GM18868 (cell line): ENCODE measurements at regions not wholly inside any gene's neighbourhood (a gene's known extent, or its start where the extent isn't known, plus 50 kb on each side); places are given as distances from the start of the nearest gene placed in this dataset.
"Not testable (repeated sequence)": the region's sequence is repeated elsewhere in the genome, so short reads cannot be mapped to it uniquely, and the experiment has no call there.

Experiments
- ATAC-seq: cut with Tn5 transposase; IDR thresholded peaks from one replicate; pipeline ENCODE4 v1.9.1; 2021; ENCODE audit warnings: mild to moderate bottlenecking, moderate library complexity; ENCODE audit not compliant: unreplicated experiment

DNA sequence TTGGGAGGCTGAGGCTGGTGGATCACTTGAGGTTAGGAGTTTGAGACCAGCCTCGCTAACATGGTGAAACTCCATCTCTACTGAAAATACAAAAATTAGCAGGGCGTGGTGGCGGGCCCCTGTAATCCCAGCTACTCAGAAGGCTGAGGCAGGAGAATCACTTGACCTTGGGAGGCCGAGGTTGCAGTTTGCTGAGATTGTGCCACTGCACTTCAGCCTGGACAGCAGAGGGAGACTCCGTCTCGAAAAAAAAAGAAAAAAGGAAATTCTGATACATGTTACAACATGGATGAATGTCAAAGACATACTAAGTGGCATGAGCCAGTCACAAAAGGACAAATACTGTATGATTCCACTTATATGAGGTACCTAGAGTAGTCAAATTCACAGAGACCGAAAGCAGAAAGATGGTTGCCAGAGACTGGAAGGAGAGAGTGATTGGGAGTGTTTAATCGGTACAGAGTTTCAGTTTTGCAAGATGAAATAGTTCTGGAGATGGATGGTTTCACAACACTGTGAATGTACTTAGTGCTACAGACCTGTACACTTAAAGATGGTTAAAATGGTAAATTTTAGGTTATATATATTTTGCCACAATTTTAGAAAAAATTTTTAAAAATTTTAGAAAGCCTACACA, 92.3 kb downstream of the BLID start:
- ATAC-seq: no peak

DNA sequence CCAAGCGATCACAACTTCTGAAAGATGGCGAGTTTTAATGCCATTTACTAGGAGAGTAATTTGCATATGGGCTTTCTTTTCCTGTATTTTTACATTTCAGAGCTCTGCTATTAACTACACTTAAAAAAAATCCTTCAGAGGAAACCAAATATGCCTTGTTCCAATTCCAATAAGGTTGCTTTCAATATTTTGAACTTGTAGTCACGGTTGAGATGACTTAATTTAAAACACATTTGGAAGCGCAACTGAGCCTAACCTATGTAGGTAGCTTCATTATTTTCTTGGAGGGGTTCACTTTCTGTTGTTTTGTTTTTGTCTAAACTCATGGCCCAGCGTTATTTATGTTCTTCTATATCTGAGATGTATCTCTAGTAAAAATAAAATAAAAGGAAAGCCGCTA, 93.4 kb downstream of the BLID start:
- no peak for ATAC-seq

DNA sequence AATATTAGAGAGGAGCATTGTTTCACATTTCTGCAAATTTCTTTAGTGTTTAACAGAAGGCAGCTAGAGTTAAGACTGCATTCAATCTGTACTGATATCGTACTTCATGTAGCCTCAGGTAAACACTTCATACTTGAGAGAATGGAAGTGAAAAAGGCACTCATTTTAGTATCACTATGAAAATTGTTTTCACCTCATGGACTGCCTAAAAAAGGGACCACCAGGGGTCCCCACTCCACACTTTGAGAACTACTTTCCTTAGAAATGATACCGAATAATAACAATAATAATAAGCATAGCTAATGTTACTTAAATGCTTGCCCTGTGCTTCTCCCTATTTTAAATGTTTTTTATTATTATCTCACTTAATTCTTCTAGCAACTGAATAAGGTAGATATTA, 95.1 kb downstream of the BLID start:
- no peak for ATAC-seq

DNA sequence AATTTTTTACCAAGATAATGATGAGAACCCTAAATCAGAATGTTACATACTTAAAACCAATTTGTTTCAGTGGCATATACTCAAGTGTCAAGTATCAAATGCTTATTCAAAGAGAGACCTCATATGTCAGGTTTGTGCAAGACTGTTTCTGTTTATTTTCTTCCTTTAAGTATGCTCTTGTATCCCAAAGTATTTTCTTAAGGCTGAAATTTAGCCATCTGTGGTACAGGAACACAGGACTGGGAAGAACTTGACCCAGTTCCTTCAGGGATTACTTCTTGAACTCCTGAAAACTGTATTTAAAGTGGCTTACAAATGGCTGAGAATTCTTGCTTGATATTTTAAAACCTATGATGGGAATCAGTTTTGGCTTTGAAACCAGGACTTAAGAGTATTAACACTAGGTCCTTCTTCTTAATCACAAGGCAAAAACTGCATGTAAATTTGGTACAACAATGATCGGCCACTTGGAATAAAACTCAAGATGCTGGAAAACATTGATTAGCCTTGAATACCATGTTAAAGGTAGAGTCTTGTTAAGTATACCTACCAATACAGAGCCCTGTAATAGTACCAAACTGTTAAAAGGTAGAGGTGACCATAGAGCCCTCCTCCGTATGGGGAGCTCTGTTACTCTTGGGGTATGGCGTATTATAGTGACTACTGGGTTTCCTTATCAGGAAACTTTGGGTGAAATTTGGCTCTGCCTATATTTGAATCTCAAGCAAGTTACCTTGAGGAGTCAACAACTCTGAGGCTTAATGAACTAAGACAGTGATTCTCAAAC, 95.9 kb downstream of the BLID start:
- ATAC-seq: no peak

DNA sequence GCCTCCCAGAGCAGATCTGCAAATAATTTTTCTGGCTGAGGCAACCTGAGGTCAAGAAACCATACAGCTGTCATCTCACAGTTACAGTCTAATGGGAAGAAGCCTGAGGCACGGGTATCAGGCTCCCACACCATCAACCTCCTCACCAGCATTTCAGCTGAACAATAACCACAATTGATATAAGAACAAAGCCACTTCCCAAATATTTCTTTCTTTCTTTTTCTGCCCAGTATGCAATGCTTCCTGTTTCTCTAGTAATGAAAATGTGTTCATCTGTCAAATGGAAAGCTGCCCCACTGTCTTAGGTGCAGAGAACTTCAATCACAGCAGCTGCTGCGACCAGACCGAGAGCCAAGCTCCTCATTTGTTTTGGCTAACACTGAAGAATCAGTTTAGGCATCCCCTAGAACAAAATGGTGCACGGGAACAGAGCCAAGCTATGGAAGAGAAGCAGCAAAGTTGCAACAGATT, 108.4 kb downstream of the BLID start:
- no peak for ATAC-seq

DNA sequence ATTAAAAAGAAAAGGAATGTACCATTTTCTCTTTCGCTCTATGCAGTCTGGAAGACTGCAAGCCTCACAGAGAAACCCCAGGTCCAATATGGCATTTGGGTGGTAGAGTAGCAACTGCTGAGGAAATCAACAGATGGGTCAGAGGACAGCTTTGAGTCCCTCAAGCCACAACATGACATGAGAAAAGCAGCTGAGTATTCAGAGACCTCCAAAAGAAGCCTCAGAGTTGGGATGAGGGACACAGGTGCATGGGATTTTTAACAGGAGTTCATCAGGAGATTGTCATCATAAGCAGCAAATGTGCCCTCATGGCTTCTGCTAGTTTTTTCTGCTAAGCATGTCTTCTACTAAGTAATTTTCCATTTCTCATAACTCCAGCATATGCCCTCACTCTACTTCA, 111.6 kb downstream of the BLID start:
- ATAC-seq: no peak

DNA sequence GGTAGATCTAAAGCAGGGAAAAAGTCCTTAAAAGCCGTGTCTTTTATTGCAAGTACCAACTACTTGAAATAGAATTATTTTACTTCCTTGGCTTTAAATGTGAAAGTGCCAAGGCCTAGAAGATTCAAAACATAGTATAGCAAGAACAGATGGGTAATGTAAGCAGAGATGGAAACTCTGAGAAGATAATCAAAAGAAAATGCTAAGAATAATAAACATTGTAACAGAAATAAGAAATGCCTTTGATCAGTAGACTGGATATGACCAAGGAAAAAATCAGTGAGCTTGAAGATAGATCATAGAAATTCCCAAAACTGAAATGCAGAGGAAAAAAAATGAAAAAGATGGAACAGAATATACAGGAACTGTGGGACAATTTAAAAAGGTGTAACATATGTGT, 113.1 kb downstream of the BLID start:
- ATAC-seq: no peak

DNA sequence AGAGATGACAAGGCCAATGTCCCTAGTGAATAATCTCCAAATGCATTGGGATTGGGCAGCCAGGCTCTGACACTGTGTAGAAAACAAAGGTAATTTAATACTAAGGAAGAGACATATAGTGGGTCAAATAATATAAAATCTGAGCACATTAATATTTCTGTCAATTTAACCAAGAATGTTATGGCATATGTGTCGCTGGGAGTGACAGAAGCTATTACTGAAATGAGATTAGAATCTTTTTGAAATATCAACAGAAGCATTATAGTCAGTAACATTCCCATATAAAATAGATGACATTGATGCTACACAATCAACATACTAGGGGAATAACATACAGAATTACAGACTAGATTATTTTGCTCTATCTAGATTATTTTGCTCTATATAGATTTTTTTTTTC, 114.0 kb downstream of the BLID start:
- no peak for ATAC-seq

DNA sequence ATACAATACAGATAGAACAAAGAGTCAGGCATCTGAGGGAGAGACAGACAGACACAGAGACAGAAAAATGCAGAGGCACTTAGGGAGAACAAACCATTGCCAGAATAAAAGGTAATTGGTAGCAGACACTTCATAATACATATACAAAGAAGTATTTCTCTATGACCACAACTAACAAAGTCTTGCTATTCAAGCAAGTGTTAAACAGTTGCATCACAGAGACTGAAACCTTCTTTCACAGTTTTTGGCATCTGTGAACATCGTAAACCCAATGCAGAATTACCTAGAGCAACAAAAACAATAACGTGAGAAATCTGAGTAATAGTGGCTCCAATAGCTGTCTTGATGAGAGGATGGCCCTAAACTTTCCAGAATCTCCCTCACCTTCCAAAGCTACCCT, 116.4 kb downstream of the BLID start:
- ATAC-seq: no peak

DNA sequence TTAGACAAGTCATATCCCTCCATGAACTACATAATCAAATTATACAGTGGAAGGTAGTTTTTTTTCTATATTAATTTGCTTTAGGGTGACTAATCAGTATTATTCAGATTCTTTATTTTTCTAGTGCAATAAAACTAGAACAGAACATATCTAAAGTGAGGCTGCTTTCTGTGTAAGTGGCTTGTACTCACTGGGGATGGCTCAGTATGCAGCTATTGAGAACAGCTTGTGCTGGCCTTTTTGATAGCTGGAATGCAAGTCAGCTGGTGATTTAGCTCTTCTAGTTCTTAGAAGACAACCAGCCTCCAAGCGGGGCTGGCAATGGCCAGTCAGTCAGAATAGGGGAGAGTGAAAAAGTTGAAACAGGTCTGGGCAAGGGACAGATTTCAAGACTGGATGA, 119.4 kb downstream of the BLID start:
- ATAC-seq: no peak

DNA sequence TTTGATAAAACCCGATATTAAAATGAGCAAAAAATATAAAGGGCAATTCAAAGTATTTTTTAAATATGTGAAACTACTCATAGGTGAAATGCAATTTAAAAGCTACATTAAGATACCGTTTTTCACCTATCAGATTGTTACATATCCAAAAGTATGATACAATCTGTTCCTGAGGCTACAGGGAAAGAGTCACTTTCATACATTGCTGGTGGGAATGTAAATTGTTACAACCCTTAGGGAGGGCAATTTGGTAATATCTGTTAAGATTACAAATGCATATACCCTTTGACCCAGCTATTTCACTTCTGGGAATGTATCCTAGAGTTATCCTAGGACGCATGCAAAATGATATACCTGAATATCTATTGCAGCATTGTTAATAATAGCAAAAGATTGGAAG, 132.1 kb downstream of the BLID start:
- ATAC-seq: no peak

DNA sequence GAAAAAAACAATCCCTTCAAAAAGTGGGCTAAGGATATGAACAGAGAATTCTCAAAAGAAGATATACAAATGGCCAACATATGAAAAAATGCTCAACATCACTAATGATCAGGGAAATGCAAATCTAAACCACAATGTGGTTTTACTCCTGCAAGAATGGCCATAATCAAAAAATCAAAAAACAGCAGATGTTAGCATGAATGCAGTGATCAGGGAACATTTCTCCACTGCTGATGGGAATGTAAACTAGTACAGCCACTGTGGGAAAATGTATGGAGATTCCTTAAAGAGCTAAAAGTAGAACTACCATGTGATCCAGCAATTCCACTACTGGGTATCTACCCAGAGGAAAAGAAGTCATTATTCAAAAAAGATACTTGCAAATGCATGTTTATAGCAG, 138.1 kb downstream of the BLID start:
- not testable (repeated sequence) for ATAC-seq

DNA sequence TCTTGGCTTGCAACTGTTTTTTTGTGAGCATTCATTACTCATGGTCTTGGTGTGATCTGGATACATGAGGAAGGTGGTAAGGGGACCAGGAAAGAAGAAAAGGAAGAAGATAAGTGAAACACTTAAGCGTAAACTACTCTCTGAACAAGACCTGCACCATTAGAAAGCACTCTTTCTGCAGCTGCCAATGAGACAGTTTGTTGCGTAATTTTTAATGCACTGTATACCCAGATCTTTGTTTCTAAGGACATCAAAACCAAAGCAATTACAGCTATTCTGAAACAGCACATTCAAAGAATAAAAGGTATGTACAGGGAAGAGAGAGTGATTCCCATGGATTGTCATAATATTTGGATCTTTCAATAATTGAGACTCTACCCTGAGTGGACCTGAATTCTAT, 147.4 kb downstream of the BLID start:
- no peak for ATAC-seq

DNA sequence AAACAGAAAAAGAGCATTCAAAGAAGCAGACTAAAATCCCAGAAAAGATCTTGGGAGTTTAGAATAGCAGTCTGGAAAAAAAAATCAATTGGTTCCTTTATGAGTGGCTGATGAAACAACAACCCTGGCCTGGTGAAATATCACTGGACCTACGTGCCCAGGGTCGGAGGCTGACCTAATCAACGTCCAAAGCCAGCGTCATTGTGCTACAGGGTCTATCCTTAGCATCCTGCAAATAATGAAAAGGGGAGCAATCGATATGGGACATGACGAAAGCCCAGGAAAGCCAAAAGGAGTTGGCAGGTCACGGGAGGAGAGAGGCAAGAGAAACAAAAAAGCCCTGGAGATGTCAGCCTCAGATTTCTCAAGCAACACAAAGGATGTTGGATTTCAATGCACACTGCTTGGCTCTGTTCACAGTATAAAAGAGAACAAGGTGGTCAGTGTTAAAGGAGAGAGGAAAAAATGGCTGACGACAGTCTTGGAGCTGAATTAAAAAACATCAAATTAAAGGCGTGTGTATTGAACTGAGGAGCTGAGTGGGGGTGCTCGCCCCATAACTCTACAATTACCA, 148.8 kb downstream of the BLID start:
- ATAC-seq: no peak

DNA sequence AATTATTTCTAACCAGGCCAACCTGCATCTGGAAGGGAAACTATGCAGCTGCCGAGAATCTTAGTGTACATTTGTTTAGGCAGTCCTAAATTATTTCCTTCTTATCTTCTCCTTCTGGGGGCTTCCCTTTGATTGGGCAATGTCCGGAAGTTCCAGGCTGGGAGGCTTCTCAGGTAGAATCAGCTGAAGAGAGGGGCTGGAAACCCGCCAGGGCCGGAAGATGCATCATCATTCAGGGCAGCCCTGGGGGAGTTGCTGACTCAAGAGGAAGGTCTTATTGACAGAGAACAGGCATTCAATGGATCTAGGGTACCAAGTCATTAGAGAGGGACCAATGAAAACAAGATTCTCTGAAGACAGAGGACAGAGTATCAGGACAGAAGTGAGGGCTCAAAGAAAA, 150.7 kb downstream of the BLID start:
- ATAC-seq: no peak

DNA sequence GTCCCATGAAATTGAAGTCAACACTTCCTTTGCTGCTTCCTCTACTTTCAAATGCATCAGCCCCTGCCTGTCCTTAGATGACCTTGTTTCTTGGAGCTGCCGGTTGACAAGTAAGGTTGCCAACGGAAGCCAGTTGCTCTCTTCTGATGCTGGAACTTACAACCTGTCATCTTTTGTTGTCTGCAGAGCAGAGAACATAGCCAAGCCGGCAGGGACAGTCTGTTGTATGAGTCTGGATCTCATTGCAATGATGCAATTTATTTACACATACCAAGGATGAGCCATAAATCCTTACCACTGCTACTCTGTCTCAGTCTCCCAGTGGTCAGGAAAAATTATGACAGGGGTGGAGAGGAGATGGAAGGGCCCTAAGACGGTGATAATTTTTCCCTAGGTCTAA, 151.4 kb downstream of the BLID start:
- no peak for ATAC-seq

DNA sequence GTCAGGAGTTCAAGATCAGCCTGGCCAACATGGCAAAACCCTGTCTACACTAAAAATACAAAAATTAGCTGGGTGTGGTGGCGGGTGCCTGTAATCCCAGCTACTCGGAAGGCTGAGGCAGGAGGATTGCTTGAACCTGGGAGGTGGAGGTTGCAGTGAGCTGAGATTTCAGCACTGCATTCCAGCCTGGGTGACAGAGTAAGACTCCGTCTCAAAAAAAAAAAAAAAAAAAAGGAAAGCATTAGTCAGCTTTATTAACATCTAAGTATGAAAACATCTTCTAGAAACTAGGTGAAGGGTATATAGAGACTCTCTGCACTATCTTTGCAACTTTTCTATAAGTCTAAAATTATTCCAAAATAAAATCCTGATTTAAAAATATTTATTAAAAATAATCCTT, 152.2 kb downstream of the BLID start:
- ATAC-seq: not testable (repeated sequence)

DNA sequence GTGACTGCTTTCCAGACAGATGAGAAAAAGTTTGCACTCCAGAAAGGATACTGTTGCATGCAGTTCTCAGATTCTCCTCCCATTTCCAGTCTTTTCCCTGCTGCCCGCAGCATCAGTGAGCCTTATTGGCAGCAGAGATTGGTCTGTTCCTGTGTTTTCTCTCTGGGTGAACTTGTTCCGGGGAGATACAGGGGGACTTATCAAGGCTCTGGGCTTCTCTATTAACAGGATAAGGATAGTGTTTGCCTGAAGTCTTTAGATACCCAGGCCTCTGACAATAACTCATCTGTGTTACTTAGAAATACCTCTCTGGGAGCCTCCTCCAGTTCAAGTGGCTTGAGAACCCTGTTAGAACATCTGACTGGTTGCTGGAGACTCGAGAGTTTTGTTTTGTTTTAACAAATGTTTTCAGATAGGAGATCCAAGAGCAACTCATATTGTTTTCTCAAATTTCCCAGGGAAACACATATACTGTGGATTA, 154.7 kb downstream of the BLID start:
- no peak for ATAC-seq

DNA sequence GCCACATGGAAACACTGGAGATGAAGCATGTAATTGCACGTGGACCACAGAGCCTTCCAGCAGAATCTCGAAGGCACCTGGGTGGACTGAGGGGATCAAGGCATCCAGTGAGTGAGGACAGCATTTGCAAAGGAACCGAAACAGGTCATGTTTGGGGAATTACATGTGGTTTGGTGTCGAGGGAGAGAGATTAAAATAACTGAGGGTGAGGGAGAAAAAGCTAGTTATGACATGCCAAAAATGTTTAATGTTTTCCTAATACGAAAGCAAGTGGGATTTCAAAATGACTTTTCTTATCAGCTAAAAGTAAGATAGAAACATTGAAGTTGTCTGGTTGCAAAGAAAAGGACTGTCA, 157.1 kb downstream of the BLID start:
- no peak for ATAC-seq

DNA sequence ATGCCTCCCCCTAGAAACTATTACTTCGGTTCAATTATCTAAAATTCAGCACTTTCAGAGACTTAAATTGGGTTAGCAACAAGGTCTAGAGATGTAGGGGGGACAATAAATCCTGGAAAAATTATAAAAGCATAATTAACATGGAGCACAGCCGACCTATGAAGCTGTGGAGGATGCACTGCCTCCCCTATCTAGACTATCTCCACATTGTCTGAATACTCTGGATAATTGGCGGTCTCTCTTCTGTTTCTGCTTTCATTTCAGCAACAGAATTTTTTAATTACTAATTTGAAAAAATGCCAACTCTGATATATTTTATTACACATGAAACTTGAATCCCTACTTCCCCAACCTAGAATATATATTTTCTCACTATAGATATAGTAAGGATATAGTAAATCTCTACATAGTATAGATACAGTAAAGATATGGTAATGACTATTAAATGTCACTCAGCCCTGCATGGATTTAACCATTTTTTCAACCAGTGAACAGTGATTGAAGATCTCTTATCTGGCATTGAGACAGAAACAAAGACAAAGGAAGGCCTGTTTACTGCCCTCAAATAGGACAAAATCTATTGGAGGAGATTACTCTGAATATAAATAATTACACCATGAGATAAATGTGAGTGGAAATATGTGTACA, 157.6 kb downstream of the BLID start:
- no peak for ATAC-seq

DNA sequence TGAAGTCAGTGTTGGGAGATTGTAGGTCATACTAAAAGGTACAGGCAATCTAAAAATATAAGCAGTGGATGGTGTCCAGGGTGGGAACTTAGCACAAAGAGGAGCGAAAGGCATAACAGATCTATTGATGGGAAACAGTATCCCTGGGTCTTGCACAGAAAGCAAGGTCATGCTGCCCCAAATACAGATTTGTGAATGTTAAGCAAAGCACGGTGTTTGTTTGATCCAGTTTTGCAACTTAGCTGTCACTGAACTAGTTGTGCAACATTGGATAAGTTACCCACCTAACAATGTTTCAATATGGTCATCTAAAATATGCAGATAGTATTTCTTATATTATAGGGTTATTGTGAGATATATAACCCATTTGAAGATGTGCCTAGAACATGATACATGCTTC, 162.9 kb downstream of the BLID start:
- no peak for ATAC-seq

DNA sequence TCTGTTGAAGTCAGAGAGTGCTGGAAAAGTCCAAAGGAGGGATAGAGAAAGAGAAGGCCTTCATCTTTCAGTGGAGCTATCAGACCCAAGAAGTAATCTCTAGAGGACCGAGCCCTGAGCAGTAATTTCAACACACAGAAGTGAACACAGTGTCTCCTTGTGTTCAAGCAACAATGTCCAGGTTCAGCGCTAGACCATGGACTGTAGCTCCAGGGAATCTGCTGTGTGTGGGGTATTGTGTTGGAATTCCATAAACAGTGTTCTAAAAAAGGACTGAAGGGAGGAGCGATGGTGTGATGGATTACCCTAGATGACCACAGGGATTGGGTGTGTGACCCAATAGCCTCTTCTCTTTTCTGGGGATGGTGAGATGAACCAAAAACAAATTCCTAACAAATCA, 165.9 kb downstream of the BLID start:
- no peak for ATAC-seq
